ENCODE measurements at regions not wholly inside any gene's neighbourhood (a gene's known extent, or its start where the extent isn't known, plus 50 kb on each side); places are given as distances from the start of the nearest gene placed in this dataset.

DNA sequence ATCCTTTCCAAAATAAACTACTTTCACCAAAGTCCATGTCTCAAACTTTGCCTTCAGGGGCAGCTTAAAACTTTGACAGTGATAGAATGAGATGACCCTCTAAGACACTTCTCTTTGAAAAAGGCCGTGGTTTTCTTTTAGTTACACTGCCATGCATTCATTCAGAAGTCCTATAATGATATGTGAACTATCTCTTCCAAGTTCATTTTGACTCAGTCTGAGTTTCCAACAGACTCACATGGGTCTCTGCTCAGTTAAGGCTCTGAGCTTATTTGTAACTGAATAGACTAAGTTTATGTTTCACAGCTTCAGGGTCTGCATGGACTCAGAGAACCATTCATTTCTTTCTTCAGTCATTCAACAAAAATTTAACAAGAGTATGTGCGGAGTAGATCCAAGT is 208.9 kb upstream of the PRSS1 start:
- no peak for TF ChIP-seq POLR2A (IDR thresholded peaks at IDR 0.05)
- in situ Hi-C loops (cut with MboI; ENCODE audit: low pct_ligation_motif_present in 1 of 4, low pct_unique_long_range_greater_than_20kb in 1 of 4, low sequenced_read_pairs in 3 of 4): no loop called here

GRCh38 chr7:142539901-142540300 is 209.4 kb upstream of the PRSS1 start:
- in situ Hi-C loops (cut with MboI; ENCODE audit: low pct_ligation_motif_present in 1 of 4, low pct_unique_long_range_greater_than_20kb in 1 of 4, low sequenced_read_pairs in 3 of 4) (no loop called here), intact Hi-C loops (cut with DNase I; ENCODE audit: low total_unique reads) (no loop called here)
- Histone ChIP-seq H3K4me1 (no peaks in the 10 kb centered on the region), H3K27ac (no peak overlapping the region), H3K9me3 (no peaks in the 10 kb centered on the region), H3K4me3 (no peak overlapping the region), H3K27me3 (no peaks in the 10 kb centered on the region), H3K36me3 (no peaks in the 10 kb centered on the region)
- TF ChIP-seq, protein P1, sequence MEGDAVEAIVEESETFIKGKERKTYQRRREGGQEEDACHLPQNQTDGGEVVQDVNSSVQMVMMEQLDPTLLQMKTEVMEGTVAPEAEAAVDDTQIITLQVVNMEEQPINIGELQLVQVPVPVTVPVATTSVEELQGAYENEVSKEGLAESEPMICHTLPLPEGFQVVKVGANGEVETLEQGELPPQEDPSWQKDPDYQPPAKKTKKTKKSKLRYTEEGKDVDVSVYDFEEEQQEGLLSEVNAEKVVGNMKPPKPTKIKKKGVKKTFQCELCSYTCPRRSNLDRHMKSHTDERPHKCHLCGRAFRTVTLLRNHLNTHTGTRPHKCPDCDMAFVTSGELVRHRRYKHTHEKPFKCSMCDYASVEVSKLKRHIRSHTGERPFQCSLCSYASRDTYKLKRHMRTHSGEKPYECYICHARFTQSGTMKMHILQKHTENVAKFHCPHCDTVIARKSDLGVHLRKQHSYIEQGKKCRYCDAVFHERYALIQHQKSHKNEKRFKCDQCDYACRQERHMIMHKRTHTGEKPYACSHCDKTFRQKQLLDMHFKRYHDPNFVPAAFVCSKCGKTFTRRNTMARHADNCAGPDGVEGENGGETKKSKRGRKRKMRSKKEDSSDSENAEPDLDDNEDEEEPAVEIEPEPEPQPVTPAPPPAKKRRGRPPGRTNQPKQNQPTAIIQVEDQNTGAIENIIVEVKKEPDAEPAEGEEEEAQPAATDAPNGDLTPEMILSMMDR (IDR thresholded peaks at IDR 0.05): no peak
- no peak for TF ChIP-seq POLR2AphosphoS5 (IDR thresholded peaks at IDR 0.05)
- no peak for TF ChIP-seq POLR2A (IDR thresholded peaks at IDR 0.05)
- TF ChIP-seq EP300 (IDR thresholded peaks at IDR 0.05; ENCODE audit: low read depth): no peak
- 14 to 34% methylated on average over 1 of the region's 1 CpG for WGBS, 2 donors (ENCODE audit: low coverage in 1 of 2)
- no peak for DNase-seq

More for the DNA sequence above, 208.9 kb upstream of the PRSS1 start:
- 84 to 100% methylated on average over 2 of the region's 2 CpGs for WGBS, 2 donors (ENCODE audit: low coverage in 1 of 2)
- H3K27ac ChIP-seq: no peak overlapping the region
- no peak overlapping the region for H3K4me3 ChIP-seq
- no peaks in the 10 kb centered on the region for H3K27me3 ChIP-seq
- DNase-seq: no peak
- H3K9me3 ChIP-seq: no peaks in the 10 kb centered on the region
- no peaks in the 10 kb centered on the region for H3K4me1 ChIP-seq
- intact Hi-C loops (cut with DNase I; ENCODE audit: low total_unique reads): no loop called here
- no peaks in the 10 kb centered on the region for H3K36me3 ChIP-seq

GRCh38 chr7:142537760-142538159 is 211.5 kb upstream of the PRSS1 start:
- no peaks in the 10 kb centered on the region for H3K36me3 ChIP-seq
- in situ Hi-C loops (cut with MboI; ENCODE audit: low pct_ligation_motif_present in 1 of 4, low pct_unique_long_range_greater_than_20kb in 1 of 4, low sequenced_read_pairs in 3 of 4): no loop called here
- 100% methylated on average over 1 of the region's 1 CpG for WGBS, 2 donors (ENCODE audit: low coverage in 1 of 2)

GRCh38 chr7:142535123-142535779 is 214.0 kb upstream of the PRSS1 start:
- intact Hi-C loops (cut with DNase I; ENCODE audit: low total_unique reads): no loop called here
- Histone ChIP-seq H3K9me3 (no peaks in the 10 kb centered on the region), H3K36me3 (no peaks in the 10 kb centered on the region), H3K27me3 (peaks cover 9% of the 10 kb centered on the region), H3K27ac (no peak overlapping the region), H3K4me1 (no peaks in the 10 kb centered on the region), H3K4me3 (no peak overlapping the region)
- TF ChIP-seq POLR2A (IDR thresholded peaks at IDR 0.05): no peak
- no peak for TF ChIP-seq POLR2AphosphoS5 (IDR thresholded peaks at IDR 0.05)
- TF ChIP-seq, protein P1 (IDR thresholded peaks at IDR 0.05): peak; percentile 44 to 55 (median 47)
- no peak for TF ChIP-seq EP300 (IDR thresholded peaks at IDR 0.05; ENCODE audit: low read depth)
- 23% methylated on average over 7 of the region's 7 CpGs; no CpG with 5 or more reads in 1 of the 2 donors for WGBS, 2 donors (ENCODE audit: low coverage in 1 of 2)
- in situ Hi-C loops (cut with MboI; ENCODE audit: low pct_ligation_motif_present in 1 of 4, low pct_unique_long_range_greater_than_20kb in 1 of 4, low sequenced_read_pairs in 3 of 4): no loop called here
- DNase-seq: peak; percentile 65

More at GRCh38 chr7:142537760-142538159, 211.5 kb upstream of the PRSS1 start:
- H3K4me1 ChIP-seq: no peaks in the 10 kb centered on the region
- intact Hi-C loops (cut with DNase I; ENCODE audit: low total_unique reads): no loop called here
- H3K27me3 ChIP-seq: no peaks in the 10 kb centered on the region
- H3K27ac ChIP-seq: no peak overlapping the region
- no peak for DNase-seq
- no peak overlapping the region for H3K4me3 ChIP-seq
- no peaks in the 10 kb centered on the region for H3K9me3 ChIP-seq
- TF ChIP-seq POLR2A (IDR thresholded peaks at IDR 0.05): no peak
- TF ChIP-seq, protein P1 (IDR thresholded peaks at IDR 0.05): no peak
- no peak for TF ChIP-seq EP300 (IDR thresholded peaks at IDR 0.05; ENCODE audit: low read depth)
- no peak for TF ChIP-seq POLR2AphosphoS5 (IDR thresholded peaks at IDR 0.05)

DNA sequence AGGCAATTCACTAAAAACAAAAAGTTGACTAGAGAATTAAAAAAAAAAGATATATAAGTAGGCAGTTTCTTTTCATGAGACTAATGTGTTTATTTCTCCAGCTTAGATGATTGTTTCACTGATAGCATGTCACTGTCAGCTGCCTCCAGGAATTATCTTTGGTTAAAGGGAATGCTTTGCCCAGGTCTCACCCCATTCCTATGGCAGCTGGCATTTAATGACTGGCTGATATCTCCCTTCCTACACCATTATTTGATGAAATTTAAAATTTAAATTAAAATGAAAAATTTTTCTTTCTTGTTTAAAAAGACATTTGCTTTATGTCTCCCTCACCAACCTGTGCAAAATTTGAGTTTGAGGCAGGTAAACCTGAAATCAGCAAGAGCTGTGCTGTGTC is 214.5 kb upstream of the PRSS1 start:
- no peak for DNase-seq
- H3K4me3 ChIP-seq: no peak overlapping the region
- H3K4me1 ChIP-seq: no peaks in the 10 kb centered on the region
- H3K27ac ChIP-seq: no peak overlapping the region
- intact Hi-C loops (cut with DNase I; ENCODE audit: low total_unique reads) (no loop called here), in situ Hi-C loops (cut with MboI; ENCODE audit: low pct_ligation_motif_present in 1 of 4, low pct_unique_long_range_greater_than_20kb in 1 of 4, low sequenced_read_pairs in 3 of 4) (no loop called here)
- TF ChIP-seq POLR2A (IDR thresholded peaks at IDR 0.05) (no peak), POLR2AphosphoS5 (IDR thresholded peaks at IDR 0.05) (no peak), EP300 (IDR thresholded peaks at IDR 0.05; ENCODE audit: low read depth) (no peak)
- TF ChIP-seq, protein P1 (IDR thresholded peaks at IDR 0.05): no peak
- H3K36me3 ChIP-seq: no peaks in the 10 kb centered on the region
- H3K9me3 ChIP-seq: no peaks in the 10 kb centered on the region
- H3K27me3 ChIP-seq: peaks cover 9% of the 10 kb centered on the region
